ENCODE measurements at regions not wholly inside any gene's neighbourhood (a gene's known extent, or its start where the extent isn't known, plus 50 kb on each side); places are given as distances from the start of the nearest gene placed in this dataset.

- no peaks in the 10 kb centered on the region for H3K4me1 ChIP-seq (ENCODE audit: control insufficient read depth, insufficient read depth, low read length)
- BruUV-seq (replicated peaks) = no TSS peak
- H3K9me3 ChIP-seq (ENCODE audit: control insufficient read depth, insufficient read depth, low read depth, low read length) = no peaks in the 10 kb centered on the region; the same call in 1 of the 2 replicates
- CTCF ChIA-PET = no interaction called here
- TF ChIP-seq POLR2AphosphoS5 (IDR thresholded peaks at IDR 0.05; ENCODE audit: low read depth, low read length) (no peak), REST (IDR thresholded peaks at IDR 0.05; ENCODE audit: insufficient read depth in 1 of 2, low read depth in 2 of 2, low read length in 1 of 2) (no peak), TCF7L2 (IDR thresholded peaks at IDR 0.05; ENCODE audit: low read depth, low read length) (no peak), CTCF (IDR thresholded peaks at IDR 0.05) (no peak), SIN3A (IDR thresholded peaks at IDR 0.05; ENCODE audit: borderline replicate concordance, insufficient read depth, low read depth, low read length) (no peak)
- in situ Hi-C loops (cut with HindIII; ENCODE audit: low pct_unique_long_range_greater_than_20kb, low sequenced_read_pairs) (no loop called here), intact Hi-C loops (cut with micrococcal nuclease; ENCODE audit: unreplicated experiment) (no loop called here)
- H3K27ac ChIP-seq (ENCODE audit: low read length) = no peak overlapping the region
- H3K27me3 ChIP-seq (ENCODE audit: control insufficient read depth, insufficient read depth, low read length) = no peaks in the 10 kb centered on the region
- POLR2A ChIA-PET = no interaction called here
- H3K36me3 ChIP-seq (ENCODE audit: control insufficient read depth, insufficient read depth, low read length) = no peaks in the 10 kb centered on the region
- no peak for ATAC-seq
- no peak overlapping the region for H3K4me3 ChIP-seq (ENCODE audit: low read depth in 2 of 2, low read length in 2 of 2)
- DNase-seq (ENCODE audit: low read depth, low spot score) = no peak
Measured at GRCh38 chr4:83172371-83172770, 57.8 kb upstream of the PLAC8 start.

GRCh38 chr4:83171436-83172039 lies 57.0 kb upstream of the PLAC8 start:
- TF ChIP-seq SIN3A (IDR thresholded peaks at IDR 0.05; ENCODE audit: borderline replicate concordance, insufficient read depth, low read depth, low read length) = no peak
- no peak for TF ChIP-seq TCF7L2 (IDR thresholded peaks at IDR 0.05; ENCODE audit: low read depth, low read length)
- no peak for TF ChIP-seq POLR2AphosphoS5 (IDR thresholded peaks at IDR 0.05; ENCODE audit: low read depth, low read length)
- TF ChIP-seq CTCF (IDR thresholded peaks at IDR 0.05) = no peak
- TF ChIP-seq REST (IDR thresholded peaks at IDR 0.05; ENCODE audit: insufficient read depth in 1 of 2, low read depth in 2 of 2, low read length in 1 of 2) = no peak
- no peak overlapping the region for H3K4me3 ChIP-seq (ENCODE audit: low read depth in 2 of 2, low read length in 2 of 2)
- ChIA-PET POLR2A (no interaction called here), CTCF (no interaction called here)
- intact Hi-C loops (cut with micrococcal nuclease; ENCODE audit: unreplicated experiment) (no loop called here), in situ Hi-C loops (cut with HindIII; ENCODE audit: low pct_unique_long_range_greater_than_20kb, low sequenced_read_pairs) (no loop called here)
- ATAC-seq (no peak), DNase-seq (ENCODE audit: low read depth, low spot score) (no peak)
- no peak overlapping the region for H3K27ac ChIP-seq (ENCODE audit: low read length)
- BruUV-seq (replicated peaks) = no TSS peak
- H3K9me3 ChIP-seq (ENCODE audit: control insufficient read depth, insufficient read depth, low read depth, low read length) = no peaks in the 10 kb centered on the region; the same call in 1 of the 2 replicates
- no peaks in the 10 kb centered on the region for H3K36me3 ChIP-seq (ENCODE audit: control insufficient read depth, insufficient read depth, low read length)
- H3K27me3 ChIP-seq (ENCODE audit: control insufficient read depth, insufficient read depth, low read length) = no peaks in the 10 kb centered on the region
- no peaks in the 10 kb centered on the region for H3K4me1 ChIP-seq (ENCODE audit: control insufficient read depth, insufficient read depth, low read length)

All from Panc1 (cell line).